ENCODE measurements at regions not wholly inside any gene's neighbourhood (a gene's known extent, or its start where the extent isn't known, plus 50 kb on each side); places are given as distances from the start of the nearest gene placed in this dataset.
"Not testable (repeated sequence)": the region's sequence is repeated elsewhere in the genome, so short reads cannot be mapped to it uniquely, and the experiment has no call there.

DNA sequence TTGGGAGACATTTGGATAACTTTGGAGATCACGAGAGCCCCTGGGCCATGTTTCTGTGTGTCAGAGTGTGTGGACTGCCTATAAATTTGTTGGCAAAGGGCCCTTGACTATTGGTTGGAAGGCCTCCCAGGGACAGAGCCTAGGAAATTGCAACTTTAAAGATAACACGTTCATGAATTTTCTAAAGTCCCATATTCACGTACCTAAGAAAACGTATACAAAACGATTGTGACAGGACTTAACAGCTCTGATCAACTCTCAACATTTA lies 55.8 kb downstream of the DOP1B start:
- H3K27me3 ChIP-seq (replicated peaks; ENCODE audit: control insufficient read depth, insufficient read depth, low read length) = no peaks in the 10 kb centered on the region
- no peak overlapping the region for H3K4me3 ChIP-seq (replicated peaks; ENCODE audit: low read depth, low read length)
- TF ChIP-seq, protein P1, sequence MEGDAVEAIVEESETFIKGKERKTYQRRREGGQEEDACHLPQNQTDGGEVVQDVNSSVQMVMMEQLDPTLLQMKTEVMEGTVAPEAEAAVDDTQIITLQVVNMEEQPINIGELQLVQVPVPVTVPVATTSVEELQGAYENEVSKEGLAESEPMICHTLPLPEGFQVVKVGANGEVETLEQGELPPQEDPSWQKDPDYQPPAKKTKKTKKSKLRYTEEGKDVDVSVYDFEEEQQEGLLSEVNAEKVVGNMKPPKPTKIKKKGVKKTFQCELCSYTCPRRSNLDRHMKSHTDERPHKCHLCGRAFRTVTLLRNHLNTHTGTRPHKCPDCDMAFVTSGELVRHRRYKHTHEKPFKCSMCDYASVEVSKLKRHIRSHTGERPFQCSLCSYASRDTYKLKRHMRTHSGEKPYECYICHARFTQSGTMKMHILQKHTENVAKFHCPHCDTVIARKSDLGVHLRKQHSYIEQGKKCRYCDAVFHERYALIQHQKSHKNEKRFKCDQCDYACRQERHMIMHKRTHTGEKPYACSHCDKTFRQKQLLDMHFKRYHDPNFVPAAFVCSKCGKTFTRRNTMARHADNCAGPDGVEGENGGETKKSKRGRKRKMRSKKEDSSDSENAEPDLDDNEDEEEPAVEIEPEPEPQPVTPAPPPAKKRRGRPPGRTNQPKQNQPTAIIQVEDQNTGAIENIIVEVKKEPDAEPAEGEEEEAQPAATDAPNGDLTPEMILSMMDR (IDR thresholded peaks at IDR 0.05; ENCODE audit: insufficient read depth, low read length, poor library complexity, severe bottlenecking) = no peak
- H3K36me3 ChIP-seq (ENCODE audit: control insufficient read depth, insufficient read depth, low read length) = no peaks in the 10 kb centered on the region
- no peak for DNase-seq (ENCODE audit: extremely low read depth, insufficient read length)

DNA sequence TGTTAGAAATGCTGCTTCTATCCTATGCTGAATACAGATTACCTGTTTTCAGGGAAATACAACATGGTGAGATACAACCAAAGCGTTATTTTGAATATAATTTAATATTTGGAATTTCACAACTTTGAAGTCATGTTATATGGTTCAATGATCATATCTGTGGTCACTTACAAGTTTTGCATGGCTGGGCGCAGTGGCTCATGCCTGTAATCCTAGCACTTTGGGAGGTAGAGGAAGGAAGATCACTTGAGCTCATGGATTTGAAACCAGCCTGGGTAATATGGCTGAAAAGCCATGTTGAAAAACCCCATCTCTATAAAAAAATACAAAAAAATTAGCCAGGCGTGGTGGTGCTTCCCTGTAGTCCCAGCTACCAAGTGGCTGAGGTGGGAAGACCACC lies 57.9 kb downstream of the DOP1B start:
- no peak for DNase-seq (ENCODE audit: extremely low read depth, insufficient read length)

DNA sequence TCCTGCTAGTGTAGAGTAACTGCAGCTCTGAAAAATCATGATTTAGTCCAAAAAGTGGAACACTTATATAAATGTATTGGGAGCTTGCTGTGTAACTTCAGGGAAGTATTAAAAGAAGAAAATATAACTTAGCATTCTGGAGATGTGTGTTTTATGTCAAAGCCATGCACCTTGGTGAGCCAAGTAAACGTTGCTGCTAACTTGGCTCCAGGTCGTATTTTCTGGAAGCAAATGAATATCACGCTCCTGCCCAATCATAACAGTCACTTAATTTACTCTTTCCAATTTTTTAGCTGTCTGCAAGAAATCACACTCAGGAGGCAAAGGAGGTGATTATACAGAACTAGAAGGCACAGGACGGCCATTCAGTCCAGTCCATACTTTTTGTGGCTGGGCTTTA lies 61.1 kb downstream of the DOP1B start:
- H3K27me3 ChIP-seq (replicated peaks; ENCODE audit: control insufficient read depth, insufficient read depth, low read length) = no peaks in the 10 kb centered on the region
- TF ChIP-seq, protein P1 (IDR thresholded peaks at IDR 0.05; ENCODE audit: insufficient read depth, low read length, poor library complexity, severe bottlenecking) = no peak
- no peak for DNase-seq (ENCODE audit: extremely low read depth, insufficient read length)
- no peak overlapping the region for H3K4me3 ChIP-seq (replicated peaks; ENCODE audit: low read depth, low read length)
- no peaks in the 10 kb centered on the region; the same call in 1 of the 2 replicates for H3K36me3 ChIP-seq (ENCODE audit: control insufficient read depth, insufficient read depth, low read length)

More for the DNA sequence above, 57.9 kb downstream of the DOP1B start:
- no peaks in the 10 kb centered on the region for H3K27me3 ChIP-seq (replicated peaks; ENCODE audit: control insufficient read depth, insufficient read depth, low read length)
- TF ChIP-seq, protein P1 (IDR thresholded peaks at IDR 0.05; ENCODE audit: insufficient read depth, low read length, poor library complexity, severe bottlenecking) = no peak
- H3K36me3 ChIP-seq (ENCODE audit: control insufficient read depth, insufficient read depth, low read length) = no peaks in the 10 kb centered on the region
- no peak overlapping the region for H3K4me3 ChIP-seq (replicated peaks; ENCODE audit: low read depth, low read length)

DNA sequence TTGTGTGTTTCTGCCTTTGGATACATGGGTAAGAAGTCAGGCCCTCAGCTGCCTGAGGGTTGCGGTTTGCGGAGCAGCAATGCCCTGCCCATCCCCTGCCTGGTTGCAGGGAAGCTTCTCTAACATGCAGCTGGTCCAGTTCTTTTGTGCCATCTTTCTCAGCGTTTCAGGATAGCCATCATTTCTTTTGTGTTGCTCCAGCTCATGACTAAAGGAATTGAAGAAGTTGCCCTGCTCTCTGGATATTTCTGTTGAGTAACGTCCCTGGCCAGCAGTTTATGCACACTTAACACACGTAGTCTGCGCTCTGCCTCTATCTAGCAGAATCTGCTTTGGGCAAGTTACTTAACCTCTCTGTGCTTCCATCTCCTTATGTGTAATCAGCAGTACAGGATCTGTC lies 62.1 kb downstream of the DOP1B start:
- Histone ChIP-seq H3K36me3 (ENCODE audit: control insufficient read depth, insufficient read depth, low read length) (no peaks in the 10 kb centered on the region; the same call in 1 of the 2 replicates), H3K27me3 (replicated peaks; ENCODE audit: control insufficient read depth, insufficient read depth, low read length) (no peaks in the 10 kb centered on the region), H3K4me3 (replicated peaks; ENCODE audit: low read depth, low read length) (no peak overlapping the region)
- no peak for DNase-seq (ENCODE audit: extremely low read depth, insufficient read length)
- TF ChIP-seq, protein P1 (IDR thresholded peaks at IDR 0.05; ENCODE audit: insufficient read depth, low read length, poor library complexity, severe bottlenecking) = no peak

DNA sequence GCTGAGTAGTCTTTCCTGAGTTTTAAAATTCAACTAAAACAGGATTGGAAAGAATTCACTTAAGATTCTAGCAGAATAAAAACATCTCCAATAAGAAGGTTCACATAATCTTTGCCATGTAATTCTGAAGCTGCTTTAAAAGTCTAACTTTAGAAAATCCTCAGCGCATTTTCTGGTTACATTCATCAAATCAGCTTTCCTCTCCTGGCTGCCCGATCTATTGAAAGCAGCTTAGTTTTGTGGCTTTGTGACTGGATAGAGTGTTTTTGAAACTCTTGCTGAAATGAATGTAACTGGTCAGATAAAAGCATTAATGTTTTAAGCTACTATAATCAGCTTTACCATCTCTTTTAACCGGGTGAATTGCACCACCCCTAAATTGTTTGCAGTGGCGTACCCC lies 66.8 kb downstream of the DOP1B start:
- DNase-seq (ENCODE audit: extremely low read depth, insufficient read length) = no peak
- TF ChIP-seq, protein P1 (IDR thresholded peaks at IDR 0.05; ENCODE audit: insufficient read depth, low read length, poor library complexity, severe bottlenecking) = no peak
- H3K4me3 ChIP-seq (replicated peaks; ENCODE audit: low read depth, low read length) = no peak overlapping the region
- no peaks in the 10 kb centered on the region for H3K27me3 ChIP-seq (replicated peaks; ENCODE audit: control insufficient read depth, insufficient read depth, low read length)
- H3K36me3 ChIP-seq (ENCODE audit: control insufficient read depth, insufficient read depth, low read length) = no peaks in the 10 kb centered on the region; the same call in 1 of the 2 replicates

DNA sequence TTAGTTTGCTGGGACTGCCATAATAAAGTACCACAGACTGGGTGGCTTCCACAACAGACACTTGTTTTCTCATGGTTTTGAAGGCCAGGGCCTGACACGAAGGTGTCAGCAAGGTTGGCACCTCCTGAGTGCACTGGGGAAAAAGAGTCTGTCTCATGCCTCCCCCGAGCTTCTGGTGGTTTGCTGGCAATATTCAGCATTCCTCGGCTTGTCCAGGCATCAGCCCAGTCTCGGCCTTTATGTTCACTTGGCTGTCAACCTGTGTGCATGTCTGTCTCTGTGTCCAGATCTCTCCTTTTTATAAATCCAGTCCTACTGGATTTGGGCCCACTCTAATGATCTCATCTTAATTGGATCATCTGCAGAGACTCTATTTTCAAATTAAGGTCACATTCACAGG lies 72.6 kb downstream of the DOP1B start:
- Histone ChIP-seq H3K27me3 (replicated peaks; ENCODE audit: control insufficient read depth, insufficient read depth, low read length) (no peaks in the 10 kb centered on the region), H3K4me3 (replicated peaks; ENCODE audit: low read depth, low read length) (no peak overlapping the region), H3K36me3 (ENCODE audit: control insufficient read depth, insufficient read depth, low read length) (no peaks in the 10 kb centered on the region; the same call in none of the 2 replicates)
- TF ChIP-seq, protein P1 (IDR thresholded peaks at IDR 0.05; ENCODE audit: insufficient read depth, low read length, poor library complexity, severe bottlenecking) = no peak
- DNase-seq (ENCODE audit: extremely low read depth, insufficient read length) = no peak

DNA sequence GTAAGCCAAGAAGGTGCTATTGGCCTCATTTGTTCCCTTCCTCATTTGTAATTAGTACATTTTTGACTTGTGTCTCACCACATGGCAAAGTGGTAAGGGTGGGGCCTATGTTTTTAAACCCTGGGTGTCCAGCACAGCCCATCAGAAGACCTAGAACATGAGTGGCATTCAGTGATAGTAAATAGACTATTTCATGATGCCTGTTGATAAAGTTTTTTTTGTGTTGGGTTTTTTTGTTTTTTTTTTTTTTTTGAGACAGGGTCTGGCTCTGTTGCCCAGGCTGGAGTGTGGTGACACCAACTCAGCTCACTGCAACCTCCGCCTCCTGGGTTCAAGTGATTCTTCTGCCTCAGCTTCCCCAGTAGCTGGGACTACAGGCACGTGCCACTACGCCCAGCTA lies 74.8 kb downstream of the DOP1B start:
- not testable (repeated sequence) for DNase-seq (ENCODE audit: extremely low read depth, insufficient read length); H3K4me3 ChIP-seq (replicated peaks; ENCODE audit: low read depth, low read length); H3K27me3 ChIP-seq (replicated peaks; ENCODE audit: control insufficient read depth, insufficient read depth, low read length); H3K36me3 ChIP-seq (ENCODE audit: control insufficient read depth, insufficient read depth, low read length)

All from GM06990 (cell line).